ENCODE measurements at regions not wholly inside any gene's neighbourhood (a gene's known extent, or its start where the extent isn't known, plus 50 kb on each side); places are given as distances from the start of the nearest gene placed in this dataset.

DNA sequence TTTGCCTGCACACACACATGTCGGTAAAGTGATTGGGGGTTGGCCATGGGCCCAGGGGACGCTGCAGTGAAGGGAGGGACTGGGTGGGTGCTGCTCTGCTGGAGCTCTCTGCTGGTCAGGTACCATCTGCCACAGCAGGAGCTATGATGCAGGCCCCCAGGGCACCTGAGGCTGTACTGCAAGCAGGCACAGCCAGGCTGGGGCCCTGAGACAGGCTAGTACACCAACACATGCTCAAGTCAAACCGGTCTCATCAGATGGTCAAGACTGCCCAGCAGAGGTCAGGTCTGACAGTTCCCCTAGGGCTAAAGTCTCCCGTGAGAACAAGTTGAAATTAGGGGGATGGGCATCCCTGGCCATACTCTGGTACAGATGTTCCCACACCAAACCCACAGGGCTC, 118.3 kb upstream of the THSD7A start:
- TF ChIP-seq, protein P1, sequence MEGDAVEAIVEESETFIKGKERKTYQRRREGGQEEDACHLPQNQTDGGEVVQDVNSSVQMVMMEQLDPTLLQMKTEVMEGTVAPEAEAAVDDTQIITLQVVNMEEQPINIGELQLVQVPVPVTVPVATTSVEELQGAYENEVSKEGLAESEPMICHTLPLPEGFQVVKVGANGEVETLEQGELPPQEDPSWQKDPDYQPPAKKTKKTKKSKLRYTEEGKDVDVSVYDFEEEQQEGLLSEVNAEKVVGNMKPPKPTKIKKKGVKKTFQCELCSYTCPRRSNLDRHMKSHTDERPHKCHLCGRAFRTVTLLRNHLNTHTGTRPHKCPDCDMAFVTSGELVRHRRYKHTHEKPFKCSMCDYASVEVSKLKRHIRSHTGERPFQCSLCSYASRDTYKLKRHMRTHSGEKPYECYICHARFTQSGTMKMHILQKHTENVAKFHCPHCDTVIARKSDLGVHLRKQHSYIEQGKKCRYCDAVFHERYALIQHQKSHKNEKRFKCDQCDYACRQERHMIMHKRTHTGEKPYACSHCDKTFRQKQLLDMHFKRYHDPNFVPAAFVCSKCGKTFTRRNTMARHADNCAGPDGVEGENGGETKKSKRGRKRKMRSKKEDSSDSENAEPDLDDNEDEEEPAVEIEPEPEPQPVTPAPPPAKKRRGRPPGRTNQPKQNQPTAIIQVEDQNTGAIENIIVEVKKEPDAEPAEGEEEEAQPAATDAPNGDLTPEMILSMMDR (IDR thresholded peaks at IDR 0.05) = no peak
- no peak for TF ChIP-seq POLR2A (IDR thresholded peaks at IDR 0.05)
- TF ChIP-seq POLR2AphosphoS5 (IDR thresholded peaks at IDR 0.05) = no peak
